K562 (cell line): ENCODE measurements at regions not wholly inside any gene's neighbourhood (a gene's known extent, or its start where the extent isn't known, plus 50 kb on each side); places are given as distances from the start of the nearest gene placed in this dataset.
A peak's percentile ranks its signal among the peaks of the same experiment; 100 is the strongest.

ENCODE experiments used
- ATAC-seq: fragments of 200-7000 bp; cut with Tn5 transposase; 3 replicates; pipeline ENCODE4 v1.9.1; 2020; ENCODE audit warnings: moderate library complexity
- BruUV-seq: library from RNA; stranded (reverse); fragments of 400-500 nt; replicated peaks from 2 replicates; lab custom pipeline; 2021; lab: Mats Ljungman, UMichigan
- CTCF ChIA-PET: fragments of 300-600 bp; formaldehyde crosslinking; extraction: SDS; loops from one replicate; lab custom pipeline; 2021; ENCODE audit warnings: low intra/inter-chr PET ratio; lab: Yijun Ruan, JAX
- POLR2A ChIA-PET: fragments of 300-600, 350-650 bp; sonication (Branson Sonifier 250); formaldehyde crosslinking; extraction: SDS; loops from one replicate; lab custom pipeline; 2021; ENCODE audit warnings: antibody characterized with exemption, inconsistent platforms; lab: Yijun Ruan, JAX
- DNase-seq, 4 experiments: peaks; one replicate each; pipeline versions ENCODE4 v3.0.0 to v3.0.0-alpha.2; 2011 to 2018; ENCODE audit warnings: low spot score in 3 of 4, mixed read lengths in 3 of 4; ENCODE audit errors: extremely low read depth in 1 of 4
- FAIRE-seq: peaks from 2 replicates; lab custom pipeline; 2011; peaks lifted over from hg19 to GRCh38; lab: Jason Lieb, UNC
- H2AFZ ChIP-seq: 2 replicates; pipeline ENCODE4 v1.6.0; 2011; ENCODE audit warnings: low read depth, low read length, control low read depth, inconsistent platforms
- H3K27ac ChIP-seq: fragments of 200-600 bp; 3 replicates; pipeline ENCODE4 v1.8.0; 2011; ENCODE audit warnings: low read depth, mild to moderate bottlenecking, control low read depth, inconsistent platforms, low read length, moderate library complexity, mixed read lengths; ENCODE audit errors: extremely low read depth
- H3K27me3 ChIP-seq, 2 experiments: fragments of 300-600 bp in 1 of 2; 2 replicates in 1 of 2; 3 replicates in 1 of 2; pipeline versions ENCODE4 v1.6.0 to v1.8.0; 2011; ENCODE audit warnings: inconsistent platforms in 2 of 2, low read length in 2 of 2, mild to moderate bottlenecking in 1 of 2, mixed read lengths in 1 of 2, moderate library complexity in 1 of 2; ENCODE audit not compliant: control insufficient read depth in 2 of 2, insufficient read depth in 2 of 2
- H3K36me3 ChIP-seq: fragments of 300-600 bp; 3 replicates; pipeline ENCODE4 v1.8.0; 2011; ENCODE audit warnings: mild to moderate bottlenecking, low read length, inconsistent platforms; ENCODE audit not compliant: control insufficient read depth, insufficient read depth
- H3K4me1 ChIP-seq, 2 experiments: fragments of 200-600 bp in 1 of 2; replicated peaks in 1 of 2; 2 replicates in 1 of 2; 3 replicates in 1 of 2; pipeline versions ENCODE4 v1.5.1 to v1.8.0; 2011; ENCODE audit warnings: inconsistent platforms in 2 of 2, low read length in 2 of 2, mild to moderate bottlenecking in 1 of 2, mixed read lengths in 1 of 2, moderate library complexity in 1 of 2; ENCODE audit not compliant: control insufficient read depth in 2 of 2, insufficient read depth in 2 of 2
- H3K4me2 ChIP-seq: 2 replicates; pipeline ENCODE4 v1.6.1; 2011; ENCODE audit warnings: low read length, control low read depth, inconsistent platforms, mixed read lengths; ENCODE audit not compliant: insufficient read depth
- H3K4me3 ChIP-seq: fragments of 200-600 bp; sonication (generic), shearing (Covaris generic); 2 replicates; pipeline ENCODE4 v1.5.1; 2016; ENCODE audit warnings: control low read depth, inconsistent platforms
- H3K79me2 ChIP-seq: fragments of 200-600 bp; 3 replicates; pipeline ENCODE4 v1.8.0; 2011; ENCODE audit warnings: low read length, inconsistent platforms; ENCODE audit not compliant: control insufficient read depth, insufficient read depth
- H3K9ac ChIP-seq, 2 experiments: 2 replicates each; pipeline versions ENCODE4 v1.6.0 to v1.6.1; 2011; ENCODE audit warnings: low read depth in 2 of 2, low read length in 2 of 2, control low read depth in 1 of 2, inconsistent platforms in 1 of 2, mild to moderate bottlenecking in 1 of 2, mixed read lengths in 1 of 2; ENCODE audit not compliant: insufficient read depth in 1 of 2
- H3K9me1 ChIP-seq: one replicate; pipeline ENCODE4 v1.6.0; 2011; ENCODE audit warnings: inconsistent platforms, mild to moderate bottlenecking, low read length, moderate library complexity; ENCODE audit not compliant: control insufficient read depth, insufficient read depth
- H3K9me3 ChIP-seq: replicated peaks from 2 replicates; pipeline ENCODE4 v1.5.1; 2011; ENCODE audit warnings: low read depth, low read length, inconsistent platforms; ENCODE audit not compliant: control insufficient read depth, insufficient read depth
- H4K20me1 ChIP-seq: replicated peaks from 2 replicates; pipeline ENCODE4 v1.6.1; 2011; ENCODE audit warnings: low read length, inconsistent platforms, mixed read lengths; ENCODE audit not compliant: control insufficient read depth, insufficient read depth
- BRD4 ChIP-seq: fragments of 200-600 bp; sonication (generic); IDR thresholded peaks from 2 replicates; pipeline ENCODE4 v1.6.1; 2017; ENCODE audit warnings: inconsistent platforms
- CBX3 ChIP-seq, 2 experiments: IDR thresholded peaks; 1 replicate in 1 of 2; 2 replicates in 1 of 2; pipeline ENCODE4 v1.6.1; 2012; ENCODE audit warnings: inconsistent platforms in 2 of 2, low read length in 2 of 2, borderline replicate concordance in 1 of 2, control low read depth in 1 of 2
- FOXP1 ChIP-seq: sonication (generic); formaldehyde crosslinking; IDR thresholded peaks from 2 replicates; pipeline ENCODE4 v1.8.0; 2022; ENCODE audit warnings: mild to moderate bottlenecking, missing genetic modification reagents
- HLTF ChIP-seq: fragments of 450-650 bp; IDR thresholded peaks from 2 replicates; pipeline ENCODE4 v1.6.1; 2016
- MNT ChIP-seq, 2 experiments: fragments of 450-650 bp; conservative IDR thresholded peaks; 2 replicates each; pipeline ENCODE4 v1.6.1; 2017; ENCODE audit warnings: mild to moderate bottlenecking in 2 of 2, moderate library complexity in 2 of 2
- SNRNP70 ChIP-seq: fragments of 200-400 bp; formaldehyde crosslinking; optimal IDR thresholded peaks from 2 replicates; pipeline ENCODE3; 2017; ENCODE audit warnings: low read depth, low read length
- SOX6 ChIP-seq: fragments of 450-650 bp; IDR thresholded peaks from 2 replicates; pipeline ENCODE4 v1.6.1; 2014; ENCODE audit warnings: mild to moderate bottlenecking
- SP1 ChIP-seq: sonication (generic); formaldehyde crosslinking; IDR thresholded peaks from 2 replicates; pipeline ENCODE4 v1.8.1; 2022; ENCODE audit warnings: mild to moderate bottlenecking, missing genetic modification reagents
- THRAP3 ChIP-seq: fragments of 450-650 bp; IDR thresholded peaks from 2 replicates; pipeline ENCODE4 v1.6.1; 2016; ENCODE audit warnings: mild to moderate bottlenecking, inconsistent platforms, borderline replicate concordance
- ZBTB43 ChIP-seq: sonication (generic); formaldehyde crosslinking; IDR thresholded peaks from 2 replicates; pipeline ENCODE4 v1.8.0; 2023; ENCODE audit warnings: mild to moderate bottlenecking, missing genetic modification reagents
- ZNF146 ChIP-seq: IDR thresholded peaks from one replicate; pipeline ENCODE4 v1.6.1; 2018; ENCODE audit warnings: missing compliant biosample characterization; ENCODE audit not compliant: unreplicated experiment
- ZNF384 ChIP-seq: IDR thresholded peaks from 2 replicates; pipeline ENCODE4 v1.6.1; 2012; ENCODE audit warnings: low read depth, low read length, improper control_type of control experiment
- ZNF77 ChIP-seq: fragments of 250-450 bp; sonication (Bioruptor Pico); IDR thresholded peaks from 2 replicates; pipeline ENCODE4 v1.5.0; 2020
- WGBS: fragments of 100-300 bp; shearing (Covaris generic); methylation state at CpG from one replicate; pipeline ENCODE4 v1.1.6; 2016; ENCODE audit warnings: low coverage, mixed read lengths; ENCODE audit not compliant: insufficient coverage; ENCODE audit errors: missing lambda C conversion rate; 5-methylcytosine and 5-hydroxymethylcytosine counted together
- in situ Hi-C: fragments of 300-500 bp; cut with MboI; formaldehyde crosslinking; loops from 4 replicates; pipeline ENCODE4 v1.15.0; 2018; ENCODE audit warnings: inconsistent platforms, mixed read lengths
- intact Hi-C: fragments of 100-400 bp; cut with micrococcal nuclease; formaldehyde crosslinking; loops from 2 replicates; pipeline ENCODE4 v1.14.2; 2022

GRCh38 chr13:72029981-72030380, 163.0 kb upstream of the DACH1 start:
- H3K79me2 ChIP-seq, result no peaks in the 10 kb centered on the region
- BruUV-seq, result no TSS peak
- ChIA-PET POLR2A (no interaction called here), CTCF (no interaction called here)
- H3K4me2 ChIP-seq, result no peak overlapping the region
- H3K27ac ChIP-seq, result no peak overlapping the region
- DNase-seq (no peak), FAIRE-seq (no peak), ATAC-seq (no peak)
- no peaks in the 10 kb centered on the region for H3K36me3 ChIP-seq
- no peaks in the 10 kb centered on the region for H3K4me1 ChIP-seq
- H3K9ac ChIP-seq, result no peak overlapping the region
- intact Hi-C loops (no loop called here), in situ Hi-C loops (no loop called here)
- TF ChIP-seq SOX6, result no peak
- TF ChIP-seq SNRNP70, result no peak
- 0 out of 2 replicates have a peak, but pooled peaks have one; percentile 24 for TF ChIP-seq HLTF
- no peak for TF ChIP-seq THRAP3
- no peak for TF ChIP-seq ZNF146 (CRISPR knock-in tag)
- no peak for TF ChIP-seq ZBTB43 (CRISPR knock-in tag)
- H3K9me3 ChIP-seq, result no peaks in the 10 kb centered on the region
- no peaks in the 10 kb centered on the region for H4K20me1 ChIP-seq
- H2AFZ ChIP-seq, result no peak overlapping the region
- H3K9me1 ChIP-seq, result no peaks in the 10 kb centered on the region
- H3K4me3 ChIP-seq, result no peak overlapping the region
- no peaks in the 10 kb centered on the region for H3K27me3 ChIP-seq
- WGBS, result 0% methylated on average over 3 of the region's 3 CpGs

GRCh38 chr13:72025836-72026235, 158.8 kb upstream of the DACH1 start:
- 0% methylated on average over 1 of the region's 1 CpG for WGBS
- H3K4me3 ChIP-seq, result no peak overlapping the region
- CTCF ChIA-PET, result no interaction called here
- no peaks in the 10 kb centered on the region for H3K27me3 ChIP-seq
- no peaks in the 10 kb centered on the region for H3K9me3 ChIP-seq
- DNase-seq (no peak), FAIRE-seq (no peak), ATAC-seq (no peak)
- H3K4me2 ChIP-seq, result no peak overlapping the region
- no peaks in the 10 kb centered on the region for H3K79me2 ChIP-seq
- no peak overlapping the region for H2AFZ ChIP-seq
- H3K4me1 ChIP-seq, result no peaks in the 10 kb centered on the region
- no peak overlapping the region for H3K9ac ChIP-seq
- intact Hi-C loops, result no loop called here
- no peaks in the 10 kb centered on the region for H4K20me1 ChIP-seq
- POLR2A ChIA-PET, result no interaction called here
- H3K9me1 ChIP-seq, result no peaks in the 10 kb centered on the region
- in situ Hi-C loops, result no loop called here
- BruUV-seq, result no TSS peak
- H3K27ac ChIP-seq, result no peak overlapping the region
- no peaks in the 10 kb centered on the region for H3K36me3 ChIP-seq
- TF ChIP-seq MNT (conservative IDR thresholded peaks at IDR 0.05), result no peak
- no peak for TF ChIP-seq CBX3 (IDR thresholded peaks at IDR 0.05; ENCODE audit: borderline replicate concordance in 1 of 2, low read length in 2 of 2)
- no peak for TF ChIP-seq ZNF77 (CRISPR knock-in tag)
- TF ChIP-seq FOXP1 (CRISPR knock-in tag), result no peak
- no peak for TF ChIP-seq SP1 (CRISPR knock-in tag)
- no peak for TF ChIP-seq BRD4
- no peak for TF ChIP-seq ZNF384
